GM18519 (cell line): ENCODE measurements at regions not wholly inside any gene's neighbourhood (a gene's known extent, or its start where the extent isn't known, plus 50 kb on each side); places are given as distances from the start of the nearest gene placed in this dataset.

Source experiments
- ATAC-seq: cut with Tn5 transposase; IDR thresholded peaks from one replicate; pipeline ENCODE4 v1.9.1; 2021; ENCODE audit warnings: mild to moderate bottlenecking, moderate library complexity; ENCODE audit not compliant: unreplicated experiment, low FRiP score

GRCh38 chr20:24148372-24148771 lies 159.8 kb upstream of the GGTLC1 start:
- ATAC-seq: peak; percentile 76

- no peak for ATAC-seq
Observed at GRCh38 chr20:24147961-24148360, 159.4 kb upstream of the GGTLC1 start.

GRCh38 chr20:24147479-24147878 lies 158.9 kb upstream of the GGTLC1 start:
- no peak for ATAC-seq

- ATAC-seq: no peak
Observed at GRCh38 chr20:24146231-24146634, 157.7 kb upstream of the GGTLC1 start.

GRCh38 chr20:24144371-24144770 lies 155.8 kb upstream of the GGTLC1 start:
- ATAC-seq: no peak

- ATAC-seq: no peak
Observed at GRCh38 chr20:24141111-24141510, 152.5 kb upstream of the GGTLC1 start.

- ATAC-seq: no peak
Observed at GRCh38 chr20:24139846-24140245, 151.3 kb upstream of the GGTLC1 start.

- ATAC-seq: no peak
Observed at GRCh38 chr20:24138951-24139350, 150.4 kb upstream of the GGTLC1 start.

GRCh38 chr20:24138196-24138857 lies 149.7 kb upstream of the GGTLC1 start:
- ATAC-seq: no peak

- ATAC-seq: no peak
Observed at GRCh38 chr20:24136659-24137246, 148.2 kb upstream of the GGTLC1 start.

- ATAC-seq: no peak
Observed at GRCh38 chr20:24135781-24136180, 147.2 kb upstream of the GGTLC1 start.

- ATAC-seq: no peak
Observed at GRCh38 chr20:24134930-24135329, 146.4 kb upstream of the GGTLC1 start.

GRCh38 chr20:24134284-24134683 lies 145.7 kb upstream of the GGTLC1 start:
- no peak for ATAC-seq

- no peak for ATAC-seq
Observed at GRCh38 chr20:24132246-24132645, 143.7 kb upstream of the GGTLC1 start.

- no peak for ATAC-seq
Observed at GRCh38 chr20:24131684-24132083, 143.1 kb upstream of the GGTLC1 start.

- ATAC-seq: no peak
Observed at GRCh38 chr20:24131281-24131680, 142.7 kb upstream of the GGTLC1 start.

GRCh38 chr20:24129641-24130040 lies 141.1 kb upstream of the GGTLC1 start:
- ATAC-seq: no peak

GRCh38 chr20:24124951-24125650 lies 136.5 kb upstream of the GGTLC1 start:
- ATAC-seq: no peak

- no peak for ATAC-seq
Observed at GRCh38 chr20:24124003-24124402, 135.4 kb upstream of the GGTLC1 start.

GRCh38 chr20:24118441-24119175 lies 130.0 kb upstream of the GGTLC1 start:
- ATAC-seq: no peak

GRCh38 chr20:24118034-24118433 lies 129.5 kb upstream of the GGTLC1 start:
- ATAC-seq: no peak
